ENCODE measurements at regions not wholly inside any gene's neighbourhood (a gene's known extent, or its start where the extent isn't known, plus 50 kb on each side); places are given as distances from the start of the nearest gene placed in this dataset.

DNA sequence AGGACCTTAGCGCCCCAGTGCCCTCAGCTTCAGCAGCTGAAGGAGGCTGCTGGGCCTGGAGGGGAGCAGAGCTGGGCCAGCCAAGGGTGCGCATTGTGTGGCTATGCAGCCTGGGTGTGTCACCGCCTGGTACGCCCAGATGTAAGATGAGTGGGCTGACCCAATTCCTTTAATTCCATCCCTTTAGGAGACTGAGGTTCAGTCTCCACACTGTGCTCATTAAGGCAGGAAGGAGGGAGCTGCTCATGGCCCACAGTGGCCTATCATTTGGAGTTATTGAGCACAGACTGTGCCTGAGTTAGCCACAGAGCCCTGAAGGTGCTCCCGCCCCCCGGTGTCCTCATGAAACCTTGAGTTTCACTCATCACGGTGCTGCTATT is 194.1 kb upstream of the GLI2 start:
- Histone ChIP-seq H2BK12ac (ENCODE audit: low read depth, low read length) (no peak overlapping the region), H3K4me2 (ENCODE audit: insufficient read depth in 1 of 2, low read depth in 2 of 2, low read length in 2 of 2) (no peak overlapping the region), H4K8ac (ENCODE audit: extremely low read depth, insufficient read depth, low read length) (no peak overlapping the region), H2AK5ac (ENCODE audit: low read depth, low read length) (no peak overlapping the region), H3K23me2 (ENCODE audit: low read depth, low read length) (no peaks in the 10 kb centered on the region), H3K9me3 (ENCODE audit: insufficient read depth in 2 of 2, low read depth in 1 of 2, low read length in 1 of 2) (no peaks in the 10 kb centered on the region), H3K14ac (ENCODE audit: insufficient read length) (no peak overlapping the region), H4K20me1 (replicated peaks in 1 of 2; ENCODE audit: control insufficient read depth in 1 of 2, insufficient read depth in 2 of 2, low read length in 2 of 2) (no peaks in the 10 kb centered on the region), H3K56ac (replicated peaks; ENCODE audit: insufficient read length, low read depth, low read length) (no peak overlapping the region), H2BK20ac (ENCODE audit: low read length) (no peak overlapping the region), H3K4me1 (replicated peaks in 1 of 4; ENCODE audit: control insufficient read depth in 3 of 4, insufficient read depth in 4 of 4, low read length in 3 of 4) (peaks cover 0 to 8% (median 2%) of the 10 kb centered on the region in 4 experiments; a peak in 3 of 7 replicates), H4K5ac (ENCODE audit: insufficient read length, low read depth, low read length) (no peak overlapping the region), H2AFZ (ENCODE audit: low read length) (no peak overlapping the region), H3K4ac (replicated peaks; ENCODE audit: insufficient read length, low read depth, low read length) (no peak overlapping the region), H3K36me3 (ENCODE audit: control insufficient read depth in 2 of 4, insufficient read depth in 4 of 4, low read length in 3 of 4) (no peaks in the 10 kb centered on the region), H4K91ac (replicated peaks; ENCODE audit: insufficient read length, low read length) (no peak overlapping the region), H3K23ac (ENCODE audit: insufficient read length) (no peak overlapping the region), H3K27me3 (replicated peaks in 1 of 4; ENCODE audit: control insufficient read depth in 3 of 4, extremely low read depth in 1 of 4, insufficient read depth in 3 of 4, low read length in 3 of 4) (peaks cover 0 to 3% (median 0%) of the 10 kb centered on the region in 4 experiments; a peak in 3 of 7 replicates), H3K9ac (replicated peaks in 1 of 4; ENCODE audit: extremely low read depth in 1 of 4, low read depth in 3 of 4, low read length in 3 of 4) (no peak overlapping the region), H3K4me3 (ENCODE audit: extremely low read depth in 1 of 4, insufficient read depth in 2 of 4, low read depth in 3 of 4, low read length in 4 of 4) (no peak overlapping the region), H2BK120ac (replicated peaks; ENCODE audit: low read depth, low read length) (no peak overlapping the region), H3K79me2 (ENCODE audit: control insufficient read depth in 1 of 2, insufficient read depth in 2 of 2, low read length in 2 of 2) (no peaks in the 10 kb centered on the region), H2BK5ac (ENCODE audit: low read depth, low read length) (no peak overlapping the region), H3K79me1 (ENCODE audit: low read depth, low read length) (no peaks in the 10 kb centered on the region), H3K27ac (ENCODE audit: low read depth, low read length) (no peak overlapping the region), H3K18ac (ENCODE audit: extremely low read depth, low read length) (no peak overlapping the region), H2BK15ac (ENCODE audit: low read length) (no peak overlapping the region)
- 84% methylated on average over 7 of the region's 7 CpGs; no CpG with 5 or more reads in 1 of the 2 experiments for WGBS, 2 experiments (ENCODE audit: extremely low coverage in 1 of 2, insufficient coverage in 1 of 2, insufficient read length in 1 of 2, insufficient replicate concordance in 2 of 2, low coverage in 1 of 2, low lambda C conversion rate in 2 of 2, missing lambda C conversion rate in 1 of 2)
- POLR2A ChIA-PET (ENCODE audit: partially characterized antibody) = no interaction called here
- DNase-seq (ENCODE audit: low read depth in 1 of 2, low spot score in 2 of 2) (no peak), FAIRE-seq (no peak)
- CTCF ChIA-PET (ENCODE audit: partially characterized antibody) = interaction anchor here (0.6 to 3.8 kb wide), 6 partner anchors 10 to 106 kb away, joined by 3 to 19 read pairs (median 4); no protein-coding TSS in a partner anchor
- TF ChIP-seq, protein P1, sequence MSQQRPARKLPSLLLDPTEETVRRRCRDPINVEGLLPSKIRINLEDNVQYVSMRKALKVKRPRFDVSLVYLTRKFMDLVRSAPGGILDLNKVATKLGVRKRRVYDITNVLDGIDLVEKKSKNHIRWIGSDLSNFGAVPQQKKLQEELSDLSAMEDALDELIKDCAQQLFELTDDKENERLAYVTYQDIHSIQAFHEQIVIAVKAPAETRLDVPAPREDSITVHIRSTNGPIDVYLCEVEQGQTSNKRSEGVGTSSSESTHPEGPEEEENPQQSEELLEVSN (IDR thresholded peaks at IDR 0.05) = no peak
- no peak for TF ChIP-seq EZH2 (IDR thresholded peaks at IDR 0.05; ENCODE audit: low read depth, low read length, severe bottlenecking)
- no peak for TF ChIP-seq SP4 (IDR thresholded peaks at IDR 0.05; ENCODE audit: low read length)
- no peak for TF ChIP-seq TEAD4 (IDR thresholded peaks at IDR 0.05; ENCODE audit: low read depth, low read length)
- TF ChIP-seq RBBP5 (IDR thresholded peaks at IDR 0.05; ENCODE audit: borderline replicate concordance, low read depth, low read length) = no peak
- no peak for TF ChIP-seq JUND (IDR thresholded peaks at IDR 0.05; ENCODE audit: low read length)
- no peak for TF ChIP-seq CBX8 (IDR thresholded peaks at IDR 0.05; ENCODE audit: borderline replicate concordance, low read depth, low read length)
- TF ChIP-seq ZNF274 (IDR thresholded peaks at IDR 0.05; ENCODE audit: borderline replicate concordance, extremely low read depth, low read length) = no peak
- no peak for TF ChIP-seq SIN3A (conservative IDR thresholded peaks at IDR 0.05 in 1 of 2, IDR thresholded peaks at IDR 0.05 in 1 of 2; ENCODE audit: low read depth in 1 of 2, low read length in 2 of 2)
- no peak for TF ChIP-seq GABPA (IDR thresholded peaks at IDR 0.05; ENCODE audit: borderline replicate concordance, insufficient read depth, low read length)
- TF ChIP-seq NANOG (IDR thresholded peaks at IDR 0.05; ENCODE audit: insufficient read depth, low read depth, low read length, poor library complexity, severe bottlenecking) = no peak
